Endothelial cell of umbilical vein (primary cell): ENCODE measurements at regions not wholly inside any gene's neighbourhood (a gene's known extent, or its start where the extent isn't known, plus 50 kb on each side); places are given as distances from the start of the nearest gene placed in this dataset.

Source experiments
- BruUV-seq: library from RNA; stranded (reverse); fragments of 400-500 nt; replicated peaks from 2 replicates; lab custom pipeline; 2021; lab: Mats Ljungman, UMichigan
- CTCF ChIA-PET: fragments of 300-600, 350-600 bp; sonication (Branson Sonifier 250); formaldehyde crosslinking; loops from one replicate; lab custom pipeline; 2021; ENCODE audit warnings: antibody characterized with exemption, inconsistent platforms; lab: Charles Lee
- POLR2A ChIA-PET: fragments of 300-600, 350-600 bp; sonication (Branson Sonifier 250); formaldehyde crosslinking; loops from one replicate; lab custom pipeline; 2021; ENCODE audit warnings: antibody characterized with exemption, inconsistent platforms; lab: Charles Lee
- DNase-seq: peaks from one replicate; pipeline ENCODE4 v3.0.0-alpha.2; 2011; ENCODE audit warnings: low read depth, low spot score
- FAIRE-seq: peaks from 2 replicates; lab custom pipeline; 2011; peaks lifted over from hg19 to GRCh38; lab: Jason Lieb, UNC
- H2AFZ ChIP-seq: 2 replicates; pipeline ENCODE4 v1.6.0; 2012; ENCODE audit warnings: low read depth, low read length, control low read depth, inconsistent platforms
- H3K27ac ChIP-seq: 2 replicates; pipeline ENCODE4 v1.5.1; 2011; ENCODE audit warnings: low read depth, mild to moderate bottlenecking, control low read depth, low read length, moderate library complexity; ENCODE audit not compliant: insufficient read depth
- H3K27me3 ChIP-seq, 2 experiments: 2 replicates each; pipeline versions ENCODE4 v1.6.0 to v1.6.1; 2011; ENCODE audit warnings: low read length in 2 of 2, mixed read lengths in 1 of 2; ENCODE audit not compliant: control insufficient read depth in 2 of 2, insufficient read depth in 2 of 2
- H3K36me3 ChIP-seq, 2 experiments: 2 replicates in 1 of 2; 3 replicates in 1 of 2; pipeline ENCODE4 v1.5.1; 2011; ENCODE audit warnings: low read length in 2 of 2, mild to moderate bottlenecking in 1 of 2, moderate library complexity in 1 of 2; ENCODE audit not compliant: control insufficient read depth in 2 of 2, insufficient read depth in 2 of 2; ENCODE audit errors: extremely low read depth in 1 of 2
- H3K4me1 ChIP-seq: 3 replicates; pipeline ENCODE4 v1.5.1; 2011; ENCODE audit warnings: mild to moderate bottlenecking, low read length; ENCODE audit not compliant: control insufficient read depth, insufficient read depth; ENCODE audit errors: extremely low read depth
- H3K4me2 ChIP-seq: 2 replicates; pipeline ENCODE4 v1.6.1; 2011; ENCODE audit warnings: low read length, control low read depth, mixed read lengths; ENCODE audit not compliant: insufficient read depth
- H3K4me3 ChIP-seq, 3 experiments: fragments of 200-600 bp in 1 of 3; sonication (generic), shearing (Covaris generic) in 1 of 3; replicated peaks in 1 of 3; 2 replicates each; pipeline ENCODE4 v1.5.1; 2011 to 2016; ENCODE audit warnings: control low read depth in 3 of 3, low read length in 3 of 3, mild to moderate bottlenecking in 2 of 3, inconsistent platforms in 1 of 3, low read depth in 1 of 3, moderate library complexity in 1 of 3; ENCODE audit not compliant: insufficient read depth in 1 of 3
- H3K79me2 ChIP-seq: 2 replicates; pipeline ENCODE4 v1.6.0; 2012; ENCODE audit warnings: low read length, inconsistent platforms; ENCODE audit not compliant: control insufficient read depth, insufficient read depth
- H3K9ac ChIP-seq: replicated peaks from 2 replicates; pipeline ENCODE3; 2011; ENCODE audit warnings: low read length, control low read depth; ENCODE audit not compliant: insufficient read depth; ENCODE audit errors: extremely low read depth
- H3K9me1 ChIP-seq: replicated peaks from 3 replicates; pipeline ENCODE4 v1.6.0; 2011; ENCODE audit warnings: mild to moderate bottlenecking, low read length; ENCODE audit not compliant: control insufficient read depth, insufficient read depth; ENCODE audit errors: extremely low read depth
- H3K9me3 ChIP-seq: replicated peaks from 2 replicates; pipeline ENCODE4 v1.5.1; 2012; ENCODE audit warnings: low read length, inconsistent platforms; ENCODE audit not compliant: control insufficient read depth, insufficient read depth
- H4K20me1 ChIP-seq: replicated peaks from 2 replicates; pipeline ENCODE3; 2011; ENCODE audit warnings: mild to moderate bottlenecking, low read length; ENCODE audit not compliant: control insufficient read depth, insufficient read depth; ENCODE audit errors: extremely low read depth
- CTCF ChIP-seq, 2 donors: IDR thresholded peaks; 1 replicate in 1 of 2; 2 replicates in 1 of 2; pipeline ENCODE4 v1.5.1; 2011; ENCODE audit warnings: low read length in 2 of 2, mild to moderate bottlenecking in 2 of 2, moderate library complexity in 2 of 2, control low read depth in 1 of 2, inconsistent platforms in 1 of 2, low read depth in 1 of 2; ENCODE audit not compliant: insufficient read depth in 1 of 2; ENCODE audit errors: extremely low read depth in 1 of 2
- EZH2 ChIP-seq: IDR thresholded peaks from 2 replicates; pipeline ENCODE4 v1.6.1; 2012; ENCODE audit warnings: borderline replicate concordance, low read depth, mild to moderate bottlenecking, moderate library complexity, low read length, inconsistent platforms; ENCODE audit not compliant: severe bottlenecking
- FOS ChIP-seq: IDR thresholded peaks from 2 replicates; pipeline ENCODE4 v1.6.1; 2011; ENCODE audit warnings: mild to moderate bottlenecking, low read length, moderate library complexity, borderline replicate concordance; ENCODE audit not compliant: insufficient read depth
- GATA2 ChIP-seq: IDR thresholded peaks from 2 replicates; pipeline ENCODE4 v1.7.0; 2011; ENCODE audit warnings: low read depth, mild to moderate bottlenecking, moderate library complexity, mixed read lengths, low read length; ENCODE audit not compliant: insufficient read length, insufficient read depth
- JUN ChIP-seq: IDR thresholded peaks from 2 replicates; pipeline ENCODE4 v1.6.1; 2011; ENCODE audit warnings: borderline replicate concordance, low read depth; ENCODE audit not compliant: insufficient read length, insufficient read depth
- MYC ChIP-seq: IDR thresholded peaks from one replicate; pipeline ENCODE4 v1.6.1; 2011; ENCODE audit warnings: mild to moderate bottlenecking, low read depth, low read length
- POLR2A ChIP-seq: IDR thresholded peaks from 2 replicates; pipeline ENCODE4 v1.6.1; 2012; ENCODE audit warnings: low read depth, mild to moderate bottlenecking, control low read depth, low read length
- POLR2AphosphoS5 ChIP-seq: IDR thresholded peaks from 2 replicates; pipeline ENCODE4 v1.6.1; 2012; ENCODE audit warnings: low read depth, mild to moderate bottlenecking, control low read depth, low read length, moderate library complexity; ENCODE audit not compliant: insufficient read depth
- dilution Hi-C: fragments of 300-500 bp; cut with MboI; formaldehyde crosslinking; loops from one replicate; pipeline ENCODE4 v1.15.0; 2019; ENCODE audit warnings: low sequenced_read_pairs; ENCODE audit not compliant: extremely low pct_ligation_motif_present
- intact Hi-C: fragments of 100-400 bp; cut with micrococcal nuclease; formaldehyde crosslinking; loops from one replicate; pipeline ENCODE4 v1.10.0; 2022
- TF ChIP-seq, protein P1 (sequence below): IDR thresholded peaks from 2 replicates; pipeline ENCODE4 v1.6.1; 2011; ENCODE audit not compliant: insufficient read depth, insufficient read length

GRCh38 chr4:65249111-65249510 is 421.2 kb downstream of the EPHA5 start:
- no peaks in the 10 kb centered on the region for H3K4me1 ChIP-seq
- H3K79me2 ChIP-seq: no peaks in the 10 kb centered on the region
- TF ChIP-seq CTCF (IDR thresholded peaks at IDR 0.05; ENCODE audit: extremely low read depth in 1 of 2, insufficient read depth in 1 of 2, low read depth in 1 of 2, low read length in 2 of 2) (no peak), FOS (no peak), MYC (no peak), JUN (no peak), GATA2 (no peak)
- ChIA-PET POLR2A (no interaction called here), CTCF (interaction anchor here (0.6 to 0.9 kb wide), 2 partner anchors 27 to 38 kb away, joined by 3 read pairs; no protein-coding TSS in a partner anchor)
- H3K9me3 ChIP-seq: no peaks in the 10 kb centered on the region
- H3K9ac ChIP-seq: no peak overlapping the region
- no peak overlapping the region for H3K27ac ChIP-seq
- no peaks in the 10 kb centered on the region for H4K20me1 ChIP-seq
- H3K36me3 ChIP-seq: no peaks in the 10 kb centered on the region
- H3K27me3 ChIP-seq: no peaks in the 10 kb centered on the region
- FAIRE-seq (no peak), DNase-seq (no peak)
- no peak overlapping the region for H3K4me3 ChIP-seq
- no TSS peak for BruUV-seq
- H3K9me1 ChIP-seq: no peaks in the 10 kb centered on the region
- dilution Hi-C loops: no loop called here
- H3K4me2 ChIP-seq: no peak overlapping the region
- intact Hi-C loops: no loop called here
- no peak overlapping the region for H2AFZ ChIP-seq

GRCh38 chr4:65242156-65242846 is 428.0 kb downstream of the EPHA5 start:
- Histone ChIP-seq H4K20me1 (no peaks in the 10 kb centered on the region), H3K36me3 (no peaks in the 10 kb centered on the region), H3K4me3 (no peak overlapping the region), H3K27me3 (no peaks in the 10 kb centered on the region), H3K4me2 (no peak overlapping the region), H2AFZ (no peak overlapping the region), H3K27ac (no peak overlapping the region), H3K9me1 (no peaks in the 10 kb centered on the region), H3K9ac (no peak overlapping the region), H3K4me1 (no peaks in the 10 kb centered on the region), H3K9me3 (no peaks in the 10 kb centered on the region), H3K79me2 (no peaks in the 10 kb centered on the region)
- intact Hi-C loops: no loop called here
- no peak for FAIRE-seq
- TF ChIP-seq CTCF (IDR thresholded peaks at IDR 0.05; ENCODE audit: extremely low read depth in 1 of 2, insufficient read depth in 1 of 2, low read depth in 1 of 2, low read length in 2 of 2) (no peak), FOS (no peak), POLR2AphosphoS5 (no peak), EZH2 (no peak), GATA2 (no peak), JUN (no peak), POLR2A (no peak), MYC (no peak)
- TF ChIP-seq, protein P1, sequence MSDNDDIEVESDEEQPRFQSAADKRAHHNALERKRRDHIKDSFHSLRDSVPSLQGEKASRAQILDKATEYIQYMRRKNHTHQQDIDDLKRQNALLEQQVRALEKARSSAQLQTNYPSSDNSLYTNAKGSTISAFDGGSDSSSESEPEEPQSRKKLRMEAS: no peak
- POLR2A ChIA-PET: no interaction called here
- CTCF ChIA-PET: no interaction called here
- dilution Hi-C loops: no loop called here
- no TSS peak for BruUV-seq
- DNase-seq: no peak
